CD4-positive, alpha-beta T cell treated with Interleukin-17A for 4 hours (primary cell): ENCODE measurements at regions not wholly inside any gene's neighbourhood (a gene's known extent, or its start where the extent isn't known, plus 50 kb on each side); places are given as distances from the start of the nearest gene placed in this dataset.
"Not testable (repeated sequence)": the region's sequence is repeated elsewhere in the genome, so short reads cannot be mapped to it uniquely, and the experiment has no call there.

Experiments
- DNase-seq: peaks from one replicate; pipeline ENCODE4 v3.0.0-alpha.2; 2020; ENCODE audit warnings: mixed read lengths

- DNase-seq = no peak
Measured at GRCh38 chr13:42485272-42485671, 88.7 kb upstream of the TNFSF11 start.

GRCh38 chr13:42486711-42487198 lies 87.2 kb upstream of the TNFSF11 start:
- no peak for DNase-seq

GRCh38 chr13:42487221-42487620 lies 86.7 kb upstream of the TNFSF11 start:
- DNase-seq = no peak

- DNase-seq = no peak
Measured at GRCh38 chr13:42490676-42491075, 83.3 kb upstream of the TNFSF11 start.

- DNase-seq = no peak
Measured at GRCh38 chr13:42492372-42492920, 81.5 kb upstream of the TNFSF11 start.

GRCh38 chr13:42494157-42494556 lies 79.8 kb upstream of the TNFSF11 start:
- no peak for DNase-seq

- DNase-seq = no peak
Measured at GRCh38 chr13:42495255-42495654, 78.7 kb upstream of the TNFSF11 start.

- no peak for DNase-seq
Measured at GRCh38 chr13:42495751-42496150, 78.2 kb upstream of the TNFSF11 start.

GRCh38 chr13:42496926-42497554 lies 76.9 kb upstream of the TNFSF11 start:
- not testable (repeated sequence) for DNase-seq

GRCh38 chr13:42497798-42498197 lies 76.2 kb upstream of the TNFSF11 start:
- no peak for DNase-seq

- no peak for DNase-seq
Measured at GRCh38 chr13:42498521-42498920, 75.4 kb upstream of the TNFSF11 start.
